Activated T-helper 1 cell treated with anti-CD3 and anti-CD28 coated beads, Interleukin-12 subunit alpha, Interleukin-12 subunit beta, Interleukin-2, Interleukin-4 antibody, amounts not matched to agents 30 ng/mL and 10 ng/mL and 1 ng/mL, durations not matched to agents 14 hours and 24 hours and 36 hours (primary cell): ENCODE measurements at regions not wholly inside any gene's neighbourhood (a gene's known extent, or its start where the extent isn't known, plus 50 kb on each side); places are given as distances from the start of the nearest gene placed in this dataset.

Source experiments
- DNase-seq: peaks from one replicate; pipeline ENCODE4 v3.0.0; 2021; ENCODE audit warnings: low spot score
- H3K27ac Mint-ChIP-seq: one replicate; pipeline ENCODE4 v1.8.0; 2021; ENCODE audit warnings: mild to moderate bottlenecking, mixed read lengths
- H3K27me3 Mint-ChIP-seq: one replicate; pipeline ENCODE4 v1.8.0; 2022; ENCODE audit warnings: mild to moderate bottlenecking, moderate library complexity, mixed read lengths; ENCODE audit not compliant: insufficient read depth
- H3K36me3 Mint-ChIP-seq: one replicate; pipeline ENCODE4 v1.8.0; 2021; ENCODE audit warnings: low read depth, mixed read lengths
- H3K4me1 Mint-ChIP-seq: one replicate; pipeline ENCODE4 v1.8.0; 2021; ENCODE audit warnings: low read depth, mixed read lengths
- H3K4me3 Mint-ChIP-seq: one replicate; pipeline ENCODE4 v1.8.0; 2021; ENCODE audit warnings: mild to moderate bottlenecking, moderate library complexity, mixed read lengths
- H3K9me3 Mint-ChIP-seq: one replicate; pipeline ENCODE4 v1.8.0; 2021; ENCODE audit warnings: mixed read lengths
- intact Hi-C: fragments of 100-400 bp; cut with micrococcal nuclease; formaldehyde crosslinking; loops from one replicate; pipeline ENCODE4 v1.15.1; 2024

- Mint-ChIP-seq H3K4me3 (no peak overlapping the region), H3K9me3 (peaks cover 3% of the 10 kb centered on the region), H3K4me1 (no peaks in the 10 kb centered on the region), H3K27ac (no peak overlapping the region), H3K27me3 (no peaks in the 10 kb centered on the region), H3K36me3 (no peaks in the 10 kb centered on the region)
- DNase-seq, result no peak
- intact Hi-C loops, result no loop called here
Observed at GRCh38 chr2:138170485-138170884, 206.2 kb downstream of the HNMT start.

DNA sequence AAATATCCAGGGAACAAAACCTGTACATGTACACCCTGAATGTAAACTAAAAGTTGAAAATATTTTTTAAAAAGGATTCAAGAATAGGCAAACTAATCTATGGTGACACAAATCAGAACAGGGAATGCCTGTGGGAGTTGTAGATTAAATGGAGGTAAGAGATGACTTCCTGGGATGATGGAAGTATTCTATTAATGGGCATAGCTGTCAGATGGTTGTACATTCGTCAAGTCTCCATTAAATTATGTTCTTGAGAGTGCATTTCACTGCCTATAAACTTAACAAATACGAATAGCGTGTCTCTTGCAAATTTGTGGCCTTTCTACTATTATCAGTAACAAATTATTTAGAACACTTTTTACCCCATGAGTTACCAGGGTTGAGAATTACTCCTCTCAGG is 207.0 kb downstream of the HNMT start:
- H3K4me1 Mint-ChIP-seq, result no peaks in the 10 kb centered on the region
- H3K36me3 Mint-ChIP-seq, result no peaks in the 10 kb centered on the region
- no peak overlapping the region for H3K4me3 Mint-ChIP-seq
- peaks cover 3% of the 10 kb centered on the region for H3K9me3 Mint-ChIP-seq
- DNase-seq, result no peak
- H3K27me3 Mint-ChIP-seq, result no peaks in the 10 kb centered on the region
- H3K27ac Mint-ChIP-seq, result no peak overlapping the region
- intact Hi-C loops, result no loop called here

- intact Hi-C loops, result no loop called here
Observed at GRCh38 chr2:138175066-138175465, 210.8 kb downstream of the HNMT start.

GRCh38 chr2:138176862-138177439 is 212.7 kb downstream of the HNMT start:
- Mint-ChIP-seq H3K4me3 (no peak overlapping the region), H3K27ac (no peak overlapping the region), H3K27me3 (no peaks in the 10 kb centered on the region), H3K36me3 (no peaks in the 10 kb centered on the region), H3K4me1 (no peaks in the 10 kb centered on the region), H3K9me3 (peaks cover 3% of the 10 kb centered on the region)
- intact Hi-C loops, result no loop called here
- DNase-seq, result no peak

More at GRCh38 chr2:138175066-138175465, 210.8 kb downstream of the HNMT start:
- peaks cover 3% of the 10 kb centered on the region for H3K9me3 Mint-ChIP-seq
- no peak overlapping the region for H3K27ac Mint-ChIP-seq
- no peaks in the 10 kb centered on the region for H3K4me1 Mint-ChIP-seq
- no peaks in the 10 kb centered on the region for H3K27me3 Mint-ChIP-seq
- no peak for DNase-seq
- H3K36me3 Mint-ChIP-seq, result no peaks in the 10 kb centered on the region
- no peak overlapping the region for H3K4me3 Mint-ChIP-seq

- peaks cover 3% of the 10 kb centered on the region for H3K9me3 Mint-ChIP-seq
- intact Hi-C loops, result no loop called here
- H3K27ac Mint-ChIP-seq, result no peak overlapping the region
- DNase-seq, result no peak
- no peaks in the 10 kb centered on the region for H3K36me3 Mint-ChIP-seq
- H3K4me1 Mint-ChIP-seq, result no peaks in the 10 kb centered on the region
- H3K4me3 Mint-ChIP-seq, result no peak overlapping the region
- no peaks in the 10 kb centered on the region for H3K27me3 Mint-ChIP-seq
Observed at GRCh38 chr2:138177693-138178092, 213.4 kb downstream of the HNMT start.

GRCh38 chr2:138180692-138181386 is 216.6 kb downstream of the HNMT start:
- Mint-ChIP-seq H3K4me1 (no peaks in the 10 kb centered on the region), H3K27me3 (no peaks in the 10 kb centered on the region), H3K36me3 (no peaks in the 10 kb centered on the region), H3K27ac (no peak overlapping the region), H3K9me3 (no peaks in the 10 kb centered on the region), H3K4me3 (no peak overlapping the region)
- no peak for DNase-seq
- intact Hi-C loops, result no loop called here

GRCh38 chr2:138182250-138182936 is 218.1 kb downstream of the HNMT start:
- no peak for DNase-seq
- no peak overlapping the region for H3K27ac Mint-ChIP-seq

GRCh38 chr2:138182937-138183312 is 218.7 kb downstream of the HNMT start:
- intact Hi-C loops, result no loop called here
- Mint-ChIP-seq H3K27ac (no peak overlapping the region), H3K4me1 (no peaks in the 10 kb centered on the region), H3K27me3 (no peaks in the 10 kb centered on the region), H3K9me3 (no peaks in the 10 kb centered on the region), H3K36me3 (no peaks in the 10 kb centered on the region), H3K4me3 (no peak overlapping the region)
- no peak for DNase-seq

More at GRCh38 chr2:138182250-138182936, 218.1 kb downstream of the HNMT start:
- no peak overlapping the region for H3K4me3 Mint-ChIP-seq
- no peaks in the 10 kb centered on the region for H3K9me3 Mint-ChIP-seq
- H3K36me3 Mint-ChIP-seq, result no peaks in the 10 kb centered on the region
- no peaks in the 10 kb centered on the region for H3K27me3 Mint-ChIP-seq
- no peaks in the 10 kb centered on the region for H3K4me1 Mint-ChIP-seq
- intact Hi-C loops, result no loop called here

DNA sequence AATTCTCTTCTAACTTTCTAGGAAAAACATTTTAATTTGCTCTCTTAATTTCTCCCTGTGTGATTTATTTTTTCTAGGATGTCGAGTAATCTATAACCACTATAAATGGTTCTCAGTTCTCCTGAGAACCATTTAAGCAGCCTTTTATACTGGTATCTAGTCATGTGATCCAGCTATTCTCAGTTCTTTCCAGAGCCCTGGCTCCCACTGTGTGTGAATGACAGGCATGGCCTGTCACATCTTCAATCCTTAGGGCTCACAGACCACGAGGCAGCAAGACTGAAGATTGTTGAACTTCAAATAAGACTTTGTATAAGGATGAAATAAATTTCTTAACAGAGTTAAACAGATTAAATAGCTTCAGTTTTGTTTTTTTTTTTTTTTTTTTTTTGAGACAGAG is 219.4 kb downstream of the HNMT start:
- Mint-ChIP-seq H3K27me3 (no peaks in the 10 kb centered on the region), H3K9me3 (no peaks in the 10 kb centered on the region), H3K4me1 (no peaks in the 10 kb centered on the region), H3K36me3 (no peaks in the 10 kb centered on the region), H3K4me3 (no peak overlapping the region), H3K27ac (no peak overlapping the region)
- intact Hi-C loops, result no loop called here
- DNase-seq, result no peak

DNA sequence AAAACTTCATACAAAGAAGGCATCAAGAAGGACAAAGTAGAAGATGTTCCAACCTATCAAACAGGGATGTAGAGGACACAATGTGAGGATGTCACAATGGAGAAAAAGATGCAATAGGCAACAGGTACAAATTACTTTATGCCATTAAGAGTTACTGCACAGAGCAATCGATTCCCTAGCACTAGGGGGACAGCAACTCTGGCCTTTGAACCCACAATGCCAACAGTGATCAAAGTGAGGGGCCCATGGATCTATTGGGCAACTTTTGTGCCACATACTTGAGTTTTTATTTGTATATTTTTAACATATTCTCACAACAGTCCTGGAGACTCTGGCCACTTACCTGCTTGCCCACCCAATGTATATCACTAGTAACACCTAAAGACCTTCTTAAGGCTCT is 220.2 kb downstream of the HNMT start:
- no peak for DNase-seq
- H3K27me3 Mint-ChIP-seq, result no peaks in the 10 kb centered on the region
- H3K36me3 Mint-ChIP-seq, result no peaks in the 10 kb centered on the region
- intact Hi-C loops, result no loop called here
- H3K9me3 Mint-ChIP-seq, result no peaks in the 10 kb centered on the region
- no peak overlapping the region for H3K27ac Mint-ChIP-seq
- no peak overlapping the region for H3K4me3 Mint-ChIP-seq
- no peaks in the 10 kb centered on the region for H3K4me1 Mint-ChIP-seq

- Mint-ChIP-seq H3K27ac (no peak overlapping the region), H3K27me3 (no peaks in the 10 kb centered on the region), H3K9me3 (no peaks in the 10 kb centered on the region), H3K36me3 (no peaks in the 10 kb centered on the region), H3K4me3 (no peak overlapping the region), H3K4me1 (no peaks in the 10 kb centered on the region)
- DNase-seq, result no peak
- intact Hi-C loops, result no loop called here
Observed at GRCh38 chr2:138185827-138186226, 221.6 kb downstream of the HNMT start.

DNA sequence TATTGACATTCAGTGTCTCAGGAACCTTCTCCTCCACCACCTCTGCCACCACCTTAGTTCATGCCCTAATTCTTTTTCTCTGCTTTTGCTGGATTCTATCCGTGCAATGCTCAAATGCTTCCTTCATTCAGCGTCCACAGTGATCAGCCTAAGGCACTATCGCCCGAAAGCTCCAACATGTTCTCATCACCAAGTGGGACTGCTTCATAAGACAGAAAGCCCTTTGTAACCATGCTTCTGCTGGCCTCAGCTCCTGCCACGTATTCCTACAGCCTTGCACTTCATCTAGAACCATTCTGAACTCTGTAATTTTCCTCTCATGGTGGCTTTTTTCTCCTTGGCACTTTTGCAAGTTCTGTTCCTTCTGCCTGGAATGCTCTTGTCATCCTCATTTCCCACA is 222.9 kb downstream of the HNMT start:
- Mint-ChIP-seq H3K4me1 (no peaks in the 10 kb centered on the region), H3K4me3 (no peak overlapping the region), H3K27ac (no peak overlapping the region), H3K9me3 (no peaks in the 10 kb centered on the region), H3K27me3 (no peaks in the 10 kb centered on the region), H3K36me3 (no peaks in the 10 kb centered on the region)
- intact Hi-C loops, result no loop called here
- no peak for DNase-seq

- no peak overlapping the region for H3K27ac Mint-ChIP-seq
- H3K36me3 Mint-ChIP-seq, result no peaks in the 10 kb centered on the region
- no peak overlapping the region for H3K4me3 Mint-ChIP-seq
- H3K9me3 Mint-ChIP-seq, result no peaks in the 10 kb centered on the region
- no peaks in the 10 kb centered on the region for H3K27me3 Mint-ChIP-seq
- H3K4me1 Mint-ChIP-seq, result no peaks in the 10 kb centered on the region
- no peak for DNase-seq
- intact Hi-C loops, result no loop called here
Observed at GRCh38 chr2:138190999-138191398, 226.7 kb downstream of the HNMT start.
